Astrocyte (in vitro differentiated cells and primary cell): ENCODE measurements at regions not wholly inside any gene's neighbourhood (a gene's known extent, or its start where the extent isn't known, plus 50 kb on each side); places are given as distances from the start of the nearest gene placed in this dataset.

Experiments
- DNase-seq: peaks from one replicate; pipeline ENCODE4 v3.0.0-alpha.2; 2010; ENCODE audit warnings: low read depth
- FAIRE-seq: peaks from 2 replicates; lab custom pipeline; 2011; peaks lifted over from hg19 to GRCh38; lab: Jason Lieb, UNC
- H2AFZ ChIP-seq: 2 replicates; pipeline ENCODE4 v1.6.0; 2012; ENCODE audit warnings: low read depth, low read length, inconsistent platforms
- H3K27ac ChIP-seq: 2 replicates; pipeline ENCODE4 v1.5.1; 2011; ENCODE audit warnings: low read depth, low read length, inconsistent platforms
- H3K27me3 ChIP-seq: 2 replicates; pipeline ENCODE4 v1.6.0; 2011; ENCODE audit warnings: low read length, inconsistent platforms; ENCODE audit not compliant: insufficient read depth
- H3K36me3 ChIP-seq: 2 replicates; pipeline ENCODE4 v1.5.1; 2011; ENCODE audit warnings: low read length, inconsistent platforms; ENCODE audit not compliant: insufficient read depth
- H3K4me1 ChIP-seq: 2 replicates; pipeline ENCODE4 v1.5.1; 2011; ENCODE audit warnings: low read length, inconsistent platforms; ENCODE audit not compliant: insufficient read depth
- H3K4me2 ChIP-seq: 2 replicates; pipeline ENCODE4 v1.6.0; 2012; ENCODE audit warnings: low read length, inconsistent platforms
- H3K4me3 ChIP-seq: 2 replicates; pipeline ENCODE4 v1.5.1; 2011; ENCODE audit warnings: low read depth, mild to moderate bottlenecking, low read length, inconsistent platforms; ENCODE audit not compliant: insufficient read depth
- H3K79me2 ChIP-seq: 2 replicates; pipeline ENCODE4 v1.6.0; 2012; ENCODE audit warnings: mild to moderate bottlenecking, low read length, inconsistent platforms; ENCODE audit not compliant: insufficient read depth
- H3K9ac ChIP-seq: 2 replicates; pipeline ENCODE4 v1.6.0; 2012; ENCODE audit warnings: mild to moderate bottlenecking, low read length, inconsistent platforms
- H3K9me3 ChIP-seq: 2 replicates; pipeline ENCODE4 v1.5.1; 2012; ENCODE audit warnings: low read depth, mild to moderate bottlenecking, low read length, inconsistent platforms; ENCODE audit not compliant: insufficient read depth
- H4K20me1 ChIP-seq: 2 replicates; pipeline ENCODE4 v1.6.0; 2012; ENCODE audit warnings: low read length, inconsistent platforms; ENCODE audit not compliant: insufficient read depth
- H3K27ac Mint-ChIP-seq: one replicate; pipeline ENCODE4 v1.8.0; 2021; ENCODE audit warnings: mild to moderate bottlenecking, mixed read lengths; ENCODE audit not compliant: unreplicated experiment
- H3K27me3 Mint-ChIP-seq: one replicate; pipeline ENCODE4 v1.8.0; 2021; ENCODE audit warnings: low read depth, mixed read lengths; ENCODE audit not compliant: unreplicated experiment
- H3K36me3 Mint-ChIP-seq: one replicate; pipeline ENCODE4 v1.8.0; 2021; ENCODE audit warnings: low read depth, mixed read lengths; ENCODE audit not compliant: unreplicated experiment
- H3K4me1 Mint-ChIP-seq: one replicate; pipeline ENCODE4 v1.8.0; 2021; ENCODE audit warnings: low read depth, mixed read lengths; ENCODE audit not compliant: unreplicated experiment
- H3K4me3 Mint-ChIP-seq: one replicate; pipeline ENCODE4 v1.8.0; 2021; ENCODE audit warnings: mild to moderate bottlenecking, moderate library complexity, mixed read lengths; ENCODE audit not compliant: unreplicated experiment
- H3K9me3 Mint-ChIP-seq: one replicate; pipeline ENCODE4 v1.8.0; 2021; ENCODE audit warnings: mild to moderate bottlenecking, mixed read lengths; ENCODE audit not compliant: unreplicated experiment
- EZH2 ChIP-seq: IDR thresholded peaks from 2 replicates; pipeline ENCODE4 v1.6.1; 2012; ENCODE audit warnings: mild to moderate bottlenecking, low read length, inconsistent platforms; ENCODE audit not compliant: insufficient read depth
- TF ChIP-seq, protein P1 (sequence below): IDR thresholded peaks from 2 replicates; pipeline ENCODE4 v1.5.1; 2011; ENCODE audit warnings: low read depth, mild to moderate bottlenecking, inconsistent platforms, low read length, moderate library complexity; ENCODE audit not compliant: insufficient read depth

- no peaks in the 10 kb centered on the region for H3K9me3 Mint-ChIP-seq
- Histone ChIP-seq H3K79me2 (no peaks in the 10 kb centered on the region), H3K9me3 (no peaks in the 10 kb centered on the region), H3K27ac (no peak overlapping the region), H3K27me3 (no peaks in the 10 kb centered on the region), H4K20me1 (no peaks in the 10 kb centered on the region), H2AFZ (no peak overlapping the region), H3K4me2 (no peak overlapping the region), H3K4me1 (no peaks in the 10 kb centered on the region), H3K4me3 (no peak overlapping the region), H3K36me3 (no peaks in the 10 kb centered on the region), H3K9ac (no peak overlapping the region)
- TF ChIP-seq, protein P1, sequence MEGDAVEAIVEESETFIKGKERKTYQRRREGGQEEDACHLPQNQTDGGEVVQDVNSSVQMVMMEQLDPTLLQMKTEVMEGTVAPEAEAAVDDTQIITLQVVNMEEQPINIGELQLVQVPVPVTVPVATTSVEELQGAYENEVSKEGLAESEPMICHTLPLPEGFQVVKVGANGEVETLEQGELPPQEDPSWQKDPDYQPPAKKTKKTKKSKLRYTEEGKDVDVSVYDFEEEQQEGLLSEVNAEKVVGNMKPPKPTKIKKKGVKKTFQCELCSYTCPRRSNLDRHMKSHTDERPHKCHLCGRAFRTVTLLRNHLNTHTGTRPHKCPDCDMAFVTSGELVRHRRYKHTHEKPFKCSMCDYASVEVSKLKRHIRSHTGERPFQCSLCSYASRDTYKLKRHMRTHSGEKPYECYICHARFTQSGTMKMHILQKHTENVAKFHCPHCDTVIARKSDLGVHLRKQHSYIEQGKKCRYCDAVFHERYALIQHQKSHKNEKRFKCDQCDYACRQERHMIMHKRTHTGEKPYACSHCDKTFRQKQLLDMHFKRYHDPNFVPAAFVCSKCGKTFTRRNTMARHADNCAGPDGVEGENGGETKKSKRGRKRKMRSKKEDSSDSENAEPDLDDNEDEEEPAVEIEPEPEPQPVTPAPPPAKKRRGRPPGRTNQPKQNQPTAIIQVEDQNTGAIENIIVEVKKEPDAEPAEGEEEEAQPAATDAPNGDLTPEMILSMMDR = no peak
- no peak for TF ChIP-seq EZH2
- H3K27ac Mint-ChIP-seq = no peak overlapping the region
- DNase-seq (no peak), FAIRE-seq (no peak)
- H3K4me1 Mint-ChIP-seq = peaks cover 9% of the 10 kb centered on the region
- no peaks in the 10 kb centered on the region for H3K36me3 Mint-ChIP-seq
- no peaks in the 10 kb centered on the region for H3K27me3 Mint-ChIP-seq
- no peak overlapping the region for H3K4me3 Mint-ChIP-seq
Observed at GRCh38 chr5:23318960-23319359, 188.4 kb upstream of the PRDM9 start.

GRCh38 chr5:23318166-23318565 is 189.2 kb upstream of the PRDM9 start:
- FAIRE-seq = no peak
- TF ChIP-seq, protein P1 = no peak
- TF ChIP-seq EZH2 = no peak
- peaks cover 9% of the 10 kb centered on the region for H3K4me1 Mint-ChIP-seq
- H3K27ac Mint-ChIP-seq = no peak overlapping the region
- Histone ChIP-seq H4K20me1 (no peaks in the 10 kb centered on the region), H3K79me2 (no peaks in the 10 kb centered on the region), H3K27ac (no peak overlapping the region), H3K27me3 (no peaks in the 10 kb centered on the region), H3K4me3 (no peak overlapping the region), H3K9me3 (no peaks in the 10 kb centered on the region), H2AFZ (no peak overlapping the region), H3K36me3 (no peaks in the 10 kb centered on the region), H3K4me1 (no peaks in the 10 kb centered on the region), H3K9ac (no peak overlapping the region), H3K4me2 (no peak overlapping the region)
- no peaks in the 10 kb centered on the region for H3K9me3 Mint-ChIP-seq
- H3K27me3 Mint-ChIP-seq = no peaks in the 10 kb centered on the region
- no peak overlapping the region for H3K4me3 Mint-ChIP-seq
- no peaks in the 10 kb centered on the region for H3K36me3 Mint-ChIP-seq
- no peak for DNase-seq

- Histone ChIP-seq H3K4me1 (no peaks in the 10 kb centered on the region), H3K4me2 (no peak overlapping the region), H4K20me1 (no peaks in the 10 kb centered on the region), H3K4me3 (no peak overlapping the region), H3K9ac (no peak overlapping the region), H3K79me2 (no peaks in the 10 kb centered on the region), H3K27me3 (no peaks in the 10 kb centered on the region), H3K9me3 (no peaks in the 10 kb centered on the region), H3K36me3 (no peaks in the 10 kb centered on the region), H3K27ac (no peak overlapping the region), H2AFZ (no peak overlapping the region)
- TF ChIP-seq EZH2 = no peak
- H3K27ac Mint-ChIP-seq = no peak overlapping the region
- H3K36me3 Mint-ChIP-seq = no peaks in the 10 kb centered on the region
- FAIRE-seq = no peak
- no peaks in the 10 kb centered on the region for H3K9me3 Mint-ChIP-seq
- no peak for DNase-seq
- H3K27me3 Mint-ChIP-seq = no peaks in the 10 kb centered on the region
- H3K4me3 Mint-ChIP-seq = no peak overlapping the region
- peaks cover 9% of the 10 kb centered on the region for H3K4me1 Mint-ChIP-seq
Observed at GRCh38 chr5:23316060-23316591, 191.3 kb upstream of the PRDM9 start.
